ENCODE measurements at regions not wholly inside any gene's neighbourhood (a gene's known extent, or its start where the extent isn't known, plus 50 kb on each side); places are given as distances from the start of the nearest gene placed in this dataset.

GRCh38 chr5:89988998-89989655, 420.4 kb downstream of the CETN3 start:
- DNase-seq (ENCODE audit: low spot score): no peak

GRCh38 chr5:89988129-89988810, 421.3 kb downstream of the CETN3 start:
- DNase-seq (ENCODE audit: low spot score): no peak

- no peak for DNase-seq (ENCODE audit: low spot score)
These were observed 426.3 kb downstream of the CETN3 start for GRCh38 chr5:89983216-89983615.

- no peak for DNase-seq (ENCODE audit: low spot score)
These were observed 427.4 kb downstream of the CETN3 start for GRCh38 chr5:89981878-89982773.

GRCh38 chr5:89981021-89981420, 428.5 kb downstream of the CETN3 start:
- DNase-seq (ENCODE audit: low spot score): no peak

- no peak for DNase-seq (ENCODE audit: low spot score)
These were observed 436.0 kb downstream of the CETN3 start for GRCh38 chr5:89973516-89973915.

- DNase-seq (ENCODE audit: low spot score): no peak
These were observed 436.7 kb downstream of the CETN3 start for GRCh38 chr5:89972901-89973300.

GRCh38 chr5:89968958-89969381, 440.6 kb downstream of the CETN3 start:
- no peak for DNase-seq (ENCODE audit: low spot score)

- no peak for DNase-seq (ENCODE audit: low spot score)
These were observed 441.6 kb downstream of the CETN3 start for GRCh38 chr5:89967771-89968444.

- no peak for DNase-seq (ENCODE audit: low spot score)
These were observed 452.7 kb downstream of the CETN3 start for GRCh38 chr5:89956838-89957237.

- no peak for DNase-seq (ENCODE audit: low spot score)
These were observed 454.6 kb downstream of the CETN3 start for GRCh38 chr5:89954916-89955315.

GRCh38 chr5:89951876-89952275, 457.7 kb downstream of the CETN3 start:
- DNase-seq (ENCODE audit: low spot score): no peak

GRCh38 chr5:89950234-89950633, 459.3 kb downstream of the CETN3 start:
- no peak for DNase-seq (ENCODE audit: low spot score)

- DNase-seq (ENCODE audit: low spot score): no peak
These were observed 460.6 kb downstream of the CETN3 start for GRCh38 chr5:89948977-89949376.

- DNase-seq (ENCODE audit: low spot score): no peak
These were observed 462.6 kb downstream of the CETN3 start for GRCh38 chr5:89946916-89947315.

- no peak for DNase-seq (ENCODE audit: low spot score)
These were observed 463.0 kb downstream of the CETN3 start for GRCh38 chr5:89946508-89946907.

- DNase-seq (ENCODE audit: low spot score): no peak
These were observed 467.4 kb downstream of the CETN3 start for GRCh38 chr5:89942171-89942570.

GRCh38 chr5:89936576-89936975, 473.0 kb downstream of the CETN3 start:
- no peak for DNase-seq (ENCODE audit: low spot score)

- DNase-seq (ENCODE audit: low spot score): no peak
These were observed 475.5 kb downstream of the CETN3 start for GRCh38 chr5:89934069-89934468.

GRCh38 chr5:89932771-89933181, 476.8 kb downstream of the CETN3 start:
- DNase-seq (ENCODE audit: low spot score): no peak

GRCh38 chr5:89930591-89931392, 478.8 kb downstream of the CETN3 start:
- DNase-seq (ENCODE audit: low spot score): no peak

Data from D341Med (cell line).